Mesenchymal stem cell (in vitro differentiated cells and primary cell): ENCODE measurements at regions not wholly inside any gene's neighbourhood (a gene's known extent, or its start where the extent isn't known, plus 50 kb on each side); places are given as distances from the start of the nearest gene placed in this dataset.

Experiments used
- DNase-seq: peaks from one replicate; pipeline ENCODE4 v3.0.0-alpha.2; 2013
- H2AFZ ChIP-seq: one replicate; pipeline ENCODE4 v1.6.1; 2013; ENCODE audit warnings: low read depth, mild to moderate bottlenecking, control low read depth, inconsistent platforms, low read length, moderate library complexity
- H2AK5ac ChIP-seq: 2 replicates; pipeline ENCODE4 v1.6.1; 2013; ENCODE audit warnings: low read length, moderate library complexity, mild to moderate bottlenecking, inconsistent platforms; ENCODE audit not compliant: severe bottlenecking
- H2BK120ac ChIP-seq: one replicate; pipeline ENCODE4 v1.6.1; 2013; ENCODE audit warnings: low read depth, mild to moderate bottlenecking, inconsistent platforms, low read length, moderate library complexity
- H2BK12ac ChIP-seq, 2 experiments: one replicate each; pipeline ENCODE4 v1.6.1; 2013; ENCODE audit warnings: inconsistent platforms in 2 of 2, low read length in 2 of 2, mild to moderate bottlenecking in 2 of 2, moderate library complexity in 2 of 2, control low read depth in 1 of 2
- H2BK15ac ChIP-seq: one replicate; pipeline ENCODE4 v1.6.1; 2013; ENCODE audit warnings: mild to moderate bottlenecking, low read depth, inconsistent platforms; ENCODE audit not compliant: poor library complexity, severe bottlenecking
- H2BK5ac ChIP-seq: 2 replicates; pipeline ENCODE4 v1.6.1; 2013; ENCODE audit warnings: low read depth, mild to moderate bottlenecking, low read length, control low read depth, inconsistent platforms; ENCODE audit not compliant: poor library complexity, severe bottlenecking
- H3K14ac ChIP-seq, 2 experiments: one replicate each; pipeline ENCODE4 v1.6.1; 2013; ENCODE audit warnings: inconsistent platforms in 2 of 2, low read length in 2 of 2, control low read depth in 1 of 2, mild to moderate bottlenecking in 1 of 2, moderate library complexity in 1 of 2
- H3K18ac ChIP-seq, 2 experiments: one replicate each; pipeline ENCODE4 v1.6.1; 2013; ENCODE audit warnings: inconsistent platforms in 2 of 2, low read length in 2 of 2, control low read depth in 1 of 2, low read depth in 1 of 2, mild to moderate bottlenecking in 1 of 2
- H3K23ac ChIP-seq, 2 experiments: one replicate each; pipeline ENCODE4 v1.6.1; 2013; ENCODE audit warnings: inconsistent platforms in 2 of 2, low read length in 2 of 2, mild to moderate bottlenecking in 2 of 2, moderate library complexity in 2 of 2, control low read depth in 1 of 2
- H3K27ac ChIP-seq: 2 replicates; pipeline ENCODE4 v1.5.1; 2013; ENCODE audit warnings: mild to moderate bottlenecking, moderate library complexity, low read length, control low read depth, inconsistent platforms; ENCODE audit not compliant: poor library complexity, severe bottlenecking
- H3K27me3 ChIP-seq, 2 experiments: 2 replicates each; pipeline versions ENCODE4 v1.6.1 to v1.7.0; 2013; ENCODE audit warnings: low read length in 2 of 2, mild to moderate bottlenecking in 2 of 2, moderate library complexity in 2 of 2, control low read depth in 1 of 2, inconsistent platforms in 1 of 2; ENCODE audit not compliant: control insufficient read depth in 1 of 2, insufficient read depth in 1 of 2
- H3K36me3 ChIP-seq, 2 experiments: 2 replicates each; pipeline versions ENCODE4 v1.6.1 to v1.7.0; 2013; ENCODE audit warnings: low read length in 2 of 2, control low read depth in 1 of 2, inconsistent platforms in 1 of 2, low read depth in 1 of 2, mild to moderate bottlenecking in 1 of 2; ENCODE audit not compliant: insufficient read depth in 2 of 2, control insufficient read depth in 1 of 2
- H3K4ac ChIP-seq, 2 experiments: one replicate each; pipeline ENCODE4 v1.6.1; 2013; ENCODE audit warnings: inconsistent platforms in 2 of 2, low read length in 2 of 2, mild to moderate bottlenecking in 2 of 2, moderate library complexity in 2 of 2, control low read depth in 1 of 2, low read depth in 1 of 2
- H3K4me1 ChIP-seq: 2 replicates; pipeline ENCODE4 v1.6.1; 2013; ENCODE audit warnings: low read depth, low read length, control low read depth; ENCODE audit not compliant: control insufficient read depth, insufficient read depth
- H3K4me2 ChIP-seq: 2 replicates; pipeline ENCODE4 v1.6.1; 2013; ENCODE audit warnings: low read length, mild to moderate bottlenecking, inconsistent platforms; ENCODE audit not compliant: poor library complexity, severe bottlenecking
- H3K4me3 ChIP-seq, 2 experiments: 2 replicates each; pipeline versions ENCODE4 v1.5.1 to v1.7.0; 2013; ENCODE audit warnings: low read length in 2 of 2, mild to moderate bottlenecking in 2 of 2, control low read depth in 1 of 2, low read depth in 1 of 2; ENCODE audit not compliant: insufficient read depth in 1 of 2
- H3K79me1 ChIP-seq: replicated peaks from 2 replicates; pipeline ENCODE4 v1.6.1; 2013; ENCODE audit warnings: mild to moderate bottlenecking, control low read depth, low read length, inconsistent platforms; ENCODE audit not compliant: poor library complexity, severe bottlenecking
- H3K9ac ChIP-seq: 2 replicates; pipeline ENCODE4 v1.7.0; 2013; ENCODE audit warnings: mild to moderate bottlenecking, low read length, moderate library complexity
- H3K9me3 ChIP-seq: 2 replicates; pipeline ENCODE4 v1.7.0; 2013; ENCODE audit warnings: mild to moderate bottlenecking, low read length; ENCODE audit not compliant: control insufficient read depth
- H4K8ac ChIP-seq: one replicate; pipeline ENCODE4 v1.6.1; 2013; ENCODE audit warnings: inconsistent platforms, mild to moderate bottlenecking, low read length, moderate library complexity
- H4K91ac ChIP-seq: one replicate; pipeline ENCODE4 v1.6.1; 2013; ENCODE audit warnings: mild to moderate bottlenecking, low read length, inconsistent platforms
- WGBS: methylation state at CpG from one replicate; pipeline ENCODE4 v1.1.7; 2013; ENCODE audit warnings: mixed read lengths; 5-methylcytosine and 5-hydroxymethylcytosine counted together

GRCh38 chr6:74268815-74269599 is 573.0 kb downstream of the CD109 start:
- Histone ChIP-seq H4K91ac (no peak overlapping the region), H2BK15ac (no peak overlapping the region), H3K4me2 (no peak overlapping the region), H3K4me3 (no peak overlapping the region), H3K27ac (no peak overlapping the region), H3K4me1 (no peaks in the 10 kb centered on the region), H3K9me3 (no peaks in the 10 kb centered on the region), H2AK5ac (no peak overlapping the region), H4K8ac (no peak overlapping the region), H3K18ac (peak overlapping the region in 1 of 2 experiments; percentile 75), H3K4ac (peak overlapping the region in 1 of 2 experiments; percentile 24), H2BK5ac (no peak overlapping the region), H3K27me3 (no peaks in the 10 kb centered on the region), H3K14ac (no peak overlapping the region), H2AFZ (no peak overlapping the region), H3K79me1 (no peaks in the 10 kb centered on the region), H3K9ac (no peak overlapping the region), H2BK120ac (no peak overlapping the region), H3K36me3 (no peaks in the 10 kb centered on the region), H3K23ac (no peak overlapping the region), H2BK12ac (peak overlapping the region in 1 of 2 experiments; percentile 86)
- peak; percentile 67 for DNase-seq
- WGBS, result 64% methylated on average over 1 of the region's 2 CpGs

GRCh38 chr6:74259981-74260380 is 564.0 kb downstream of the CD109 start:
- no CpG with 5 or more reads among the region's 2 CpGs for WGBS
- no peak overlapping the region for H4K91ac ChIP-seq

GRCh38 chr6:74256781-74257180 is 560.8 kb downstream of the CD109 start:
- Histone ChIP-seq H3K36me3 (no peaks in the 10 kb centered on the region), H2BK5ac (no peak overlapping the region), H2AK5ac (no peak overlapping the region), H3K14ac (no peak overlapping the region), H3K4me2 (no peak overlapping the region), H3K79me1 (no peaks in the 10 kb centered on the region), H3K9me3 (no peaks in the 10 kb centered on the region), H2BK15ac (no peak overlapping the region), H4K8ac (no peak overlapping the region), H3K23ac (no peak overlapping the region), H3K27ac (peak overlapping the region; percentile 92), H3K4ac (peak overlapping the region in 1 of 2 experiments; percentile 75), H3K18ac (no peak overlapping the region), H3K9ac (no peak overlapping the region), H3K4me1 (peaks cover 2% of the 10 kb centered on the region), H4K91ac (no peak overlapping the region), H2BK120ac (no peak overlapping the region), H3K4me3 (no peak overlapping the region), H2BK12ac (no peak overlapping the region), H2AFZ (no peak overlapping the region), H3K27me3 (no peaks in the 10 kb centered on the region)
- DNase-seq, result no peak
- WGBS, result 43% methylated on average over 1 of the region's 2 CpGs

More at GRCh38 chr6:74259981-74260380, 564.0 kb downstream of the CD109 start:
- no peak overlapping the region for H2AFZ ChIP-seq
- no peak overlapping the region for H3K9ac ChIP-seq
- no peak overlapping the region for H3K14ac ChIP-seq
- H4K8ac ChIP-seq, result no peak overlapping the region
- no peak overlapping the region for H3K27ac ChIP-seq
- no peak overlapping the region for H2AK5ac ChIP-seq
- no peak overlapping the region for H3K4ac ChIP-seq
- H3K36me3 ChIP-seq, result no peaks in the 10 kb centered on the region
- no peak overlapping the region for H2BK5ac ChIP-seq
- no peak overlapping the region for H3K4me2 ChIP-seq
- no peak for DNase-seq
- H2BK120ac ChIP-seq, result no peak overlapping the region
- no peak overlapping the region for H3K18ac ChIP-seq
- H3K4me1 ChIP-seq, result peaks cover 2% of the 10 kb centered on the region
- no peak overlapping the region for H3K4me3 ChIP-seq
- no peak overlapping the region for H2BK15ac ChIP-seq
- no peaks in the 10 kb centered on the region for H3K79me1 ChIP-seq
- no peak overlapping the region for H3K23ac ChIP-seq
- no peaks in the 10 kb centered on the region for H3K9me3 ChIP-seq
- no peaks in the 10 kb centered on the region for H3K27me3 ChIP-seq
- no peak overlapping the region for H2BK12ac ChIP-seq

GRCh38 chr6:74256381-74256780 is 560.4 kb downstream of the CD109 start:
- Histone ChIP-seq H4K91ac (no peak overlapping the region), H4K8ac (no peak overlapping the region), H2AK5ac (no peak overlapping the region), H2BK5ac (no peak overlapping the region), H3K4me2 (no peak overlapping the region), H3K27ac (peak overlapping the region; percentile 87), H2BK12ac (no peak overlapping the region), H3K4me1 (peaks cover 4% of the 10 kb centered on the region), H3K4ac (no peak overlapping the region), H3K27me3 (no peaks in the 10 kb centered on the region), H3K4me3 (no peak overlapping the region), H3K79me1 (no peaks in the 10 kb centered on the region), H3K9me3 (no peaks in the 10 kb centered on the region), H3K18ac (no peak overlapping the region), H2AFZ (no peak overlapping the region), H3K36me3 (no peaks in the 10 kb centered on the region), H2BK15ac (no peak overlapping the region), H2BK120ac (no peak overlapping the region), H3K23ac (no peak overlapping the region), H3K14ac (no peak overlapping the region), H3K9ac (no peak overlapping the region)
- peak; percentile 17 for DNase-seq
